ENCODE measurements at regions not wholly inside any gene's neighbourhood (a gene's known extent, or its start where the extent isn't known, plus 50 kb on each side); places are given as distances from the start of the nearest gene placed in this dataset.
A peak's percentile ranks its signal among the peaks of the same experiment; 100 is the strongest.
"Not testable (repeated sequence)": the region's sequence is repeated elsewhere in the genome, so short reads cannot be mapped to it uniquely, and the experiment has no call there.

GRCh38 chr5:97471951-97472350 is 288.9 kb upstream of the RIOK2 start:
- no peak for DNase-seq (ENCODE audit: extremely low read depth in 1 of 11, low read depth in 9 of 11, low spot score in 4 of 11)

- no peak for DNase-seq (ENCODE audit: extremely low read depth in 1 of 11, low read depth in 9 of 11, low spot score in 4 of 11)
These were observed 292.8 kb upstream of the RIOK2 start for GRCh38 chr5:97475847-97476246.

- DNase-seq (ENCODE audit: extremely low read depth in 1 of 11, low read depth in 9 of 11, low spot score in 4 of 11), result no peak
These were observed 293.9 kb upstream of the RIOK2 start for GRCh38 chr5:97476852-97477534.

- no peak for DNase-seq (ENCODE audit: extremely low read depth in 1 of 11, low read depth in 9 of 11, low spot score in 4 of 11)
These were observed 295.4 kb upstream of the RIOK2 start for GRCh38 chr5:97478483-97478882.

GRCh38 chr5:97480313-97480712 is 297.3 kb upstream of the RIOK2 start:
- DNase-seq (ENCODE audit: extremely low read depth in 1 of 11, low read depth in 9 of 11, low spot score in 4 of 11), result no peak

GRCh38 chr5:97488126-97488668 is 305.1 kb upstream of the RIOK2 start:
- no peak for DNase-seq (ENCODE audit: extremely low read depth in 1 of 11, low read depth in 9 of 11, low spot score in 4 of 11)

GRCh38 chr5:97489010-97489840 is 306.2 kb upstream of the RIOK2 start:
- DNase-seq (ENCODE audit: extremely low read depth in 1 of 11, low read depth in 9 of 11, low spot score in 4 of 11), result no peak

- no peak for DNase-seq (ENCODE audit: extremely low read depth in 1 of 11, low read depth in 9 of 11, low spot score in 4 of 11)
These were observed 311.4 kb upstream of the RIOK2 start for GRCh38 chr5:97494465-97494864.

GRCh38 chr5:97495301-97495700 is 312.3 kb upstream of the RIOK2 start:
- no peak for DNase-seq (ENCODE audit: extremely low read depth in 1 of 11, low read depth in 9 of 11, low spot score in 4 of 11)

- DNase-seq (ENCODE audit: extremely low read depth in 1 of 11, low read depth in 9 of 11, low spot score in 4 of 11), result no peak
These were observed 313.0 kb upstream of the RIOK2 start for GRCh38 chr5:97496037-97496436.

- DNase-seq (ENCODE audit: extremely low read depth in 1 of 11, low read depth in 9 of 11, low spot score in 4 of 11), result no peak
These were observed 315.6 kb upstream of the RIOK2 start for GRCh38 chr5:97498657-97499056.

- DNase-seq (ENCODE audit: extremely low read depth in 1 of 11, low read depth in 9 of 11, low spot score in 4 of 11), result no peak
These were observed 316.6 kb upstream of the RIOK2 start for GRCh38 chr5:97499605-97500004.

GRCh38 chr5:97501286-97501964 is 318.4 kb upstream of the RIOK2 start:
- no peak for DNase-seq (ENCODE audit: extremely low read depth in 1 of 11, low read depth in 9 of 11, low spot score in 4 of 11)

- DNase-seq (ENCODE audit: extremely low read depth in 1 of 11, low read depth in 9 of 11, low spot score in 4 of 11), result no peak
These were observed 318.9 kb upstream of the RIOK2 start for GRCh38 chr5:97501965-97502305.

- DNase-seq (ENCODE audit: extremely low read depth in 1 of 11, low read depth in 9 of 11, low spot score in 4 of 11), result no peak
These were observed 325.8 kb upstream of the RIOK2 start for GRCh38 chr5:97508864-97509263.

- DNase-seq (ENCODE audit: extremely low read depth in 1 of 11, low read depth in 9 of 11, low spot score in 4 of 11), result not testable (repeated sequence)
These were observed 336.5 kb upstream of the RIOK2 start for GRCh38 chr5:97519565-97519964.

- DNase-seq (ENCODE audit: extremely low read depth in 1 of 11, low read depth in 9 of 11, low spot score in 4 of 11), result not testable (repeated sequence)
These were observed 340.3 kb upstream of the RIOK2 start for GRCh38 chr5:97523336-97523735.

- DNase-seq (ENCODE audit: extremely low read depth in 1 of 11, low read depth in 9 of 11, low spot score in 4 of 11), result no peak
These were observed 342.7 kb upstream of the RIOK2 start for GRCh38 chr5:97525780-97526179.

- peak in 1 of 11 donors; percentile 7 for DNase-seq (ENCODE audit: extremely low read depth in 1 of 11, low read depth in 9 of 11, low spot score in 4 of 11)
These were observed 345.9 kb upstream of the RIOK2 start for GRCh38 chr5:97528941-97529340.
